Activated CD4-positive, alpha-beta T cell treated with anti-CD3 and anti-CD28 coated beads, Interleukin-10, Interleukin-2, amounts not matched to agents 100 ng/mL and 50 ng/mL, durations not matched to agents 16 hours and 8 hours (primary cell): ENCODE measurements at regions not wholly inside any gene's neighbourhood (a gene's known extent, or its start where the extent isn't known, plus 50 kb on each side); places are given as distances from the start of the nearest gene placed in this dataset.

Experiments used
- DNase-seq: peaks from one replicate; pipeline ENCODE4 v3.0.0-alpha.2; 2020

- DNase-seq = no peak
Measured at GRCh38 chr14:53501361-53502211, 348.5 kb upstream of the DDHD1 start.

DNA sequence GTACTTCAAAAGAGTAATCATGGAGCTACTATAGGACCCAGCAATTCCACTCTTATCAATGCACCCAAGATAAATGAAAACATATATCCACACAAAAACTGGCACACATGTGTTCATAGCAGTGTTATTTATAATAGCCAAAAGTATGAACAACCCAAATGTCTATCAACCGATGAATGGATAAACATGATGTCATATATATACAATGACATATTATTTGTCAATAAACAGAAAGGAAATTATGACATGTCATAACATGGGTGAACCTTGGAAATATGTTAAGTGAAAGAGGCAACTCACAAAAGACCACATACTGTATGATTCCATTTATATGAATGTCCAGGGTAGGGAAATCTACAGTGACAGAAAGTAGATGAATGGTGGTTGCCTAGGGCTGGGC, 347.1 kb upstream of the DDHD1 start:
- no peak for DNase-seq

- DNase-seq = no peak
Measured at GRCh38 chr14:53496668-53497067, 343.5 kb upstream of the DDHD1 start.

GRCh38 chr14:53495846-53496343, 342.8 kb upstream of the DDHD1 start:
- no peak for DNase-seq

DNA sequence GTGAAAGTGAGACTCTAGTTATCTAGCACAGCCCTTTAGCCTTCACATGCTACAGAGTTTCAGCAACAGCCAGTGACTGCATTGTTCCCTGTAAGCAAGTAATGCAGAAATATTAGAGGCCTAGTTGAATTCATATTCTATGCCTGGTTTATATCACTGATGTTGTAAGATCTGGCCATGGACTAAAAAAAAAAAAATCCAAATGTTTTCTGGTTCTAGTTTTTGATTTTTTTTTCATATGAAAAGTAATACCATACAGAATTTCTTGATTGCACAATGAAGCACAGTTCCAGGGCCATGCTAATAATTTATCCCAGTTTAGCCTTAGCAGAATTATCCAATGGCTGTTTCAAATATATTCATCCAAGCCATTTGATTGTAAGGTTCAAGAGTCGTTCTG, 341.5 kb upstream of the DDHD1 start:
- no peak for DNase-seq

DNA sequence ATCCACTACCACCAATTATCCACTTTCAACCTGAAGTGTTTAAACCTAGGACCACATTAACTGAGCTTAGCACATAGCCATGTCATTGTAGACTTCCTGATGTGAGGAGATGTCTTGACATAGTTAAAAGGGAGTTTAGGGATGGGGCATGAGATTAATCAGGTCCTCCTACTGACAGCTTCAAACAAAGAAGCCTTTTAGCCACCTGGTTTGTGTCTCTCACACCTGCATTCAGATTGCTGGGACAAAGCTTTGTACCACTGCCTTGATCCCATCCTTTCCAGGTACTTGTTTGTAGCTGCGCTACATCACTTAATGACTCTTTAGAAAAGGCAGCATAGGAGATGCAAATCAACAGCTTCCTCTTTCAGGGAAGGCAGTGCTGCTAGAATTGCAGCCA, 340.7 kb upstream of the DDHD1 start:
- DNase-seq = no peak

- DNase-seq = no peak
Measured at GRCh38 chr14:53493320-53493719, 340.2 kb upstream of the DDHD1 start.

DNA sequence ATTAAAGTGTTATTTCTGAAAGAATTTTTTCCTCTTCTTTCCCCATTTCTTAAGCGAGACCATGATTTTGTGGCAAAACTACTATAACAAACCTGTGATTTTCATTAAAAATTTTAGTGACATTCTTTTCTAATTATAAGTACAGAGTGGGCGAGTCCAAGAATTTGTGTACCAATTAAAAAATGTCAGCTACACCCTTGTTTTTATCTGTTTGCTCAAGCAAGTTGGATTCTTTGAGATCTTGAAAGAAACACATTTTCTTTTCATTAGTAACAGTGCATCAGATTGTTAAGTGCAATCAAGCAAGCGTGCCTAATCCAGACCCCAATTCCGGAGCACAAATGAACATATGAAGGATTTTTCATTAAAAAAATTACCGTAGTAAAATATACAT, 338.8 kb upstream of the DDHD1 start:
- DNase-seq = no peak

DNA sequence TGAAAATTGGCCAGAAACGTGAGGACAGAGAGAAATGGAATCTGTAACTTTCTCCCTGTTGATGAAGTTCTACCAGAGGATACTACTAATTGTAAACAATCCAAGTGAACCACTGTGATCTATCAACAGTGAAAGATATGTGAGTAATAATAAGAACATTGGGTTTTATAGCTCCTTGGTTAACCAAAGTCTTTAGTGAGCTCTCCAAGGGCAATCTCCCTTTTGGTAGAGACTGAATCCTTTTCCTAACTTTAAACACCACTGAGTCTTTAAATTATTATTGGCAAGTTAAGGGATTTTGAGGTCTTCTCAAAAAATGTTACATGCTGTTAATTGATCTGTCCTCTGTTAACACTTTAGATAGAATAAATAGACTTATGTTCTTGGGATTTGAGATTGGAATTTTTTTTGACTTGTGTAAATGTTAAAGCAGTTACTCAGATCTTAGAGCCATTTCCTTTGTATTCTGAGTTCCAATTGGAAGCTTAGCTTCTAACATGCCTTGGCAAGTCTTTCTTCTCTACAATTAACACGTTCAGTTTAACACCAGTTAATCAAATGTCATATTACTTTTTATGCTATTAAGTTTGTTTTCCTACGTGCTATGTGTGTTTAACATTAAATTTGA, 338.2 kb upstream of the DDHD1 start:
- DNase-seq = no peak

DNA sequence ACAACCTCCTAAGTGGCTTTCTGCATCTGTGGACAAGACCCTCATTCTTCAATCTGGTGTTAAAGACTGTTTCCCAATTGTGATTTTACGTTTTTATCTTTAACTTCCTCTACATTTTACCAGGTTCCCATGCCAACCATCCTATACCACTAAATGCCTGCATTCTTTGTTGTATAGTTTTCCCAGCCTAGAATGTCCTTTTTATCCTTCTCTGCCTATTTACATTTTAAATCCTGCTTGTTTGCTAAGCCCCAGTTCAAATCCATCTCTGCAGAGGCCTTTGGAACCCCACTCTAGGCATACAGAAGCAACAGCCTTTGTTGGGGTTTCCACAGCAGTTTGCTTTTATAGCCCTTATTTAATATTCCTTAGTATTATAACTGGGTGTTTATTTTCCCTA, 325.1 kb upstream of the DDHD1 start:
- no peak for DNase-seq

DNA sequence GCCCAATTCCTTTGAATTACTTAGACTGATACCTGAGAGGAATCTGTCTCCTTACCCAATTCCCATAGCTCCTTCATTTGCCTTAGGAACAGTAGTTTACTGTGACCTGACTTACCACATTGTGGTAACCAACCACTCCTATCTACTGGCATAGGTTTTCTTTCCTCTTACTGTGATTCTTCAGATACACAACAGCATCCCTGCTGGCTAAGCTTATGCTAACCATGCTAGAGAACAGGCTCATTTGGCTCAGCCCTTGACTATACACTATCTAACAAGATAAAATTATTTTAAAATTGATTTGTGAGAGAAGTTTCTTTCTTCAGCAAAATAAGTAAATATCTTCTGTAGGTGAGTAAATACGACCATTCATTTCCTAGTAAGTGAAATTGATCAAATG, 320.4 kb upstream of the DDHD1 start:
- DNase-seq = no peak

DNA sequence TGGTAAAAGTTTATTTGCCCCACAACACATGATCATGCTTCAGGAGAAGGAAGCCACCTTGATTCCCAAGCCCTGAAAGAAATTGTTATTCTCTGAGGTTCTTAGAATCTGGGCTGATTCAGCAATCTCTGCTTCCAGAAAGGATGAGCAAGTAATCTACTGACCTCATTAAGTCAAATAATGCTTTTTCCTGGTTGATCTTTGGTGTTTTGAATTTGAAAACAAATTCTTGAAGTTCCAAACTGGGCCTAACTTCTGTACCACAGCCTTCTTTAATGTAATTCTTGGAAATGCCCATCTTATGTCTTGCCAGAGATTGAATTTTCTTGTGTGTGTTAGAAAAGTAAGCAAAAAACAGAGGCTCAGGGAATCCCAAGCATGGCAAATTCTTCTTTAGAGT, 319.2 kb upstream of the DDHD1 start:
- DNase-seq = no peak

- DNase-seq = no peak
Measured at GRCh38 chr14:53470351-53471043, 317.4 kb upstream of the DDHD1 start.

DNA sequence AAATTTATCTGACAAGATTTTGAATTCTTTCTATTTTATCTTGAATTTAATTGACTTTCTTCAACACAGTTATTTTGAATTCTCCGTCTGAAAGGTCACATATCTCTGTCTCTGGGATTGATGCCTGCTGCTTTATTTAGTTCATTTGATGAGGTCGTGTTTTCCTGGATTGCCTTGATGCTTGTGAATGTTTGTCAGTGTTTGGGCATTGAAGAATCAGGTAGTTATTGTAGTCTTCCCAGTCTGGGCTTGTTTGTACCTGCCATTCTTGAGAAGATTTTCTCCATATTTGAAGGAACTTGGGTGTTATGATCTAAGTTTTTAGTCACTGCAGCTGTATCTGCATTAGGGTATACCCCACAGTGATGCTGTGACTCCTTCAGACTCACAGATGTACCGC, 315.8 kb upstream of the DDHD1 start:
- no peak for DNase-seq

GRCh38 chr14:53464376-53464775, 311.3 kb upstream of the DDHD1 start:
- no peak for DNase-seq

DNA sequence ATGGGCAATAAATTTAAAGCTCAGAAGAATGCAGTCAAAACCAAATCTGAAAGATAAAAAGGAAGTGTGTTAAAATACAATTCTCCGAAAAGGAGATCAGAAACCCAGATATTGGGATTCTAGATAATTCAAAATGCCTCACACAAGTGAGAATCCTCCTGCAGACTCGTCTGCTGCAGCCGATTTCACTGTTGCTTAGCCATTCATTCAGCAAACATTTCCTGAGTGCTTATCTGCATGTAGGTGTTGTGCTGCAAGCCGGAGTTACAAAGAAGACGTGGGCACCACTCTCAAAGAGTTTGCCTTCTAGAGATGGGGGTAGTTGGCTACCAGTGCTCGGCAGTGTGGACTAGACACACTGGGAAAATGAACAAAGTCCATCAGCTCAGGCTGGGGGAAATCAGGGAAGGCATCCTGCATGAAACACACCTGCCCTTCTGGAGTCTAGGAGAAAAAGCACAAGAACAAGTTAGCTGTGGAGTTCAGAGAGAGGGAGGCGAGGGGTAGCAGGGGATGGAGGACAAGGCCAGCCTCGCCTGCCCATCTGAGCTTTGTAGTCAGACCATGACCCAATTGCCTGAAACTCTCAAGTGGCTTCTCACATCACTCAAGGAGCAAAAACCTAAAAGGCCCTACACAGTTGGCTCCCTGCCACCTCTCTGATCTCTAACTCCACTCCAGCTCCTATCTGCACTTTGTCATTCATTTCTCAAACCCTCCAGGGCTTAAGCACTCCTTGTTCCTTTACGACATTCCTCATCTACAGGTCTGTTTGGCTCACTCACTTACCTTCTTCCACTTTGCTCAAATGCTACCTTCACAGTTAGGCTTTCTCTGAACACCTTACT, 310.0 kb upstream of the DDHD1 start:
- no peak for DNase-seq

DNA sequence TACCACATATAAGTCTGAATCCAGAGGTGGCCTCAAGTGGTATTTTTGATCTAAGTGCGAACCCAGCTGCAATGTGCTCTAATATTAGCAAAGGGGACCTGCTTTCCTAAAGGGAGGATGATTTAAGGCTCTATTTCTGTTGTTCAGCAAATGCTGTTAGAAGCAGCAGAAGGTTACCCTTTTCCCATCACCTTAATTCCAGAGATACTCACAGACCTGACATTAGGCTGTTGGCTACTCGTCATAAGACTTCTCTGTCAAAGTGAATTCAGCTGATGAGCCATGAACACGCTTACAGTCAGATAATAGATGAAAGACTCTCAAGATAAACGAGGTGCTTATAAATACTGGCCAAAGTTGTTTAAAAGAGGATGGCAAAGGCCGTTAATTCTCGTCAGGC, 308.7 kb upstream of the DDHD1 start:
- no peak for DNase-seq

GRCh38 chr14:53460544-53460943, 307.4 kb upstream of the DDHD1 start:
- DNase-seq = no peak

DNA sequence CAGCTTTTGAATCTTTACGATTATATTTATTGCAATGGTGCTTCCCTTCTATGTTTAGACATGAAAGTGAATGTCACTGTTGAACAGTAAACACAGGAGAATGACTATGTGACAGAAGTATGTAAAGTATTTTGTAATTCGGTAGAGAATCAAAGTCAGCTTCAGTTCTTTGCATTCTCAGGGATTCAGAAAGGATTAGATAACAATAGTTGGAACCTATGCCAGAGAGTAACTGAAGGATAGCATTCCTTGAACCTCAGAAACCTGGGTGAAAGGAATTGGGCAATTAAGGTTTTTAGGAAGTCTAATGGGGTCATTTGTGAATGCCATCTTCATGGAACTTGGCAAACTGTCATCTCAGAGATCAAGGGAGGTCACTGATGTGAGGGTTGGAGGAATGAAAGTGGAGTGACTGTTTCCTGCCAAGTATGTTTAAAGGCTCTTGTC, 305.3 kb upstream of the DDHD1 start:
- no peak for DNase-seq

DNA sequence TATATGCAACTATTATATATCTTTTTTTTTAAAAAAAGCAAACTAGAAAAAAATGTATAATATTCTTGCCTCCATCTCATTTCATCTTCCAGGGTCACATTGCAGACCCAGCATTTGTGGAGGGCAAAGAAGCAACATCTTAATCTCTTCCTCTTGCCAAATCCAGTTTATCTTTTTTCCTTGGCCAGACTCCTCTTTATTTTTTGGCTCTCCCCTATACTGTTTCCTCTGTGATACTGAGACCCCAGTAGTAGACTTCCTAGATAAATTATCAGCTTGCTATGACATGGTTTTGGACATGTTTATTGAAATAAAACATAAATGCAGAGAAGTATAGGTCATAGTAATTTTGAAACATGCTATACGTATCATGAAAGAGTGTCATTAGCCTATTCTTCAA, 303.8 kb upstream of the DDHD1 start:
- no peak for DNase-seq

DNA sequence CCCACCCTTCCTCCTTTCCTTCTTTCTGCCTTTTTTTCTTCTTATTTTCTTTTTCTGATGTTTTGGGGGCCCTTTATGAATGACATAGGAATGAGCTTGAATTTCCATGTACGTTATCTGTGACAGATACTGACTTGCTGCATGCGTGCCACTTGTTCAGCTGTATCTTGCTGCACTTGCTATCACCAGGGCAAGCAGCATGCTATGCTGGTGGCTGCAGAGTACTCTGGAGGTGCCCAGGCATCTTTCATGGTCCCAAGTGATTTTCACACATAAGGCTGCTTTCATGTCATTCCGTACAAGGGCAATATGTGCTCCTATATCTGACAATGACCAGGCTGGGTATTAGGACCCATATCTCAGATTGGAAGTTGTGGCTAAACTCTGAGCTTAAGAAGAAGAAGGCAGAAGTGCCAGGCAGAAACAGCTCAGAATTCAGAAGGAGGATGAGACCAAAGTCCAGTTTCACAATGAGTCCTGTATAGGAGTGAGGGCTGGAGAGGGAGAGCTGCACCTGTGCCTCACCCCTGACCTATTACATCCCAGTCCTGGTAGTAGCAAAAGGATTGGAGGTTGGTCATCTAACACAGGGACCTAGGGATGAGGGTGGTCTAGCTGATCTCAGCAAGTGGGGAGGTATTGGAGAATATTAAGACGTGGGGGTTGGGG, 299.0 kb upstream of the DDHD1 start:
- DNase-seq = no peak

DNA sequence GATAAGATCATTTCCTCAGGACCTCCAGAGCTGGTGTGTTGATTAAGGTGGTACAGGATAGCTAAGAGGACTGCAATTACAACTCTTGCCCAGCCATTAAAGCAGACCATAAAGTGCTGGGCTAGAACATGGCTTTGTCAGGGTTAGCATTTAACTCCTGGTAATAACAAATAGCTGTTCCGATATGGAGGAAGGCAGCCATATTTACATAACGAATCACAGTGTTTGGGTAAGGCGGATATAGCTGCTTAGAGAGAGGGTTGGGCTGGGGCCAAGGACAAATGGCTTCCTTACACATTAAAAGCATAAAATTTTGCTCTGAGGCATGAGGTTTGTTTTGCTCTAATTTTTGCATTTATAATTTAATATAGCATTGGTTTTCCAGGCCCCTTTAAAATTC, 297.7 kb upstream of the DDHD1 start:
- no peak for DNase-seq
